HEK293 (cell line): ENCODE measurements at regions not wholly inside any gene's neighbourhood (a gene's known extent, or its start where the extent isn't known, plus 50 kb on each side); places are given as distances from the start of the nearest gene placed in this dataset.

ENCODE experiments used
- CTCF ChIA-PET: fragments of 350-600 bp; formaldehyde crosslinking; extraction: SDS; loops from one replicate; lab custom pipeline; 2021; ENCODE audit warnings: antibody characterized with exemption; lab: Yijun Ruan, JAX
- POLR2A ChIA-PET: fragments of 300-600 bp; formaldehyde crosslinking; extraction: SDS; loops from one replicate; lab custom pipeline; 2020; ENCODE audit warnings: antibody characterized with exemption, inconsistent platforms; lab: Yijun Ruan, JAX
- H3K27ac ChIP-seq: fragments of 200-500 bp; sonication (Bioruptor generic); 2 replicates; pipeline ENCODE4 v1.5.1; 2014; ENCODE audit warnings: low read depth, low read length, control low read depth, inconsistent platforms; ENCODE audit errors: extremely low read depth
- H3K36me3 ChIP-seq, 2 experiments: fragments of 200-500 bp in 1 of 2; sonication (Bioruptor generic) in 1 of 2; 1 replicate in 1 of 2; 2 replicates in 1 of 2; pipeline ENCODE4 v1.5.1; 2014 to 2017; ENCODE audit warnings: inconsistent platforms in 2 of 2, low read length in 2 of 2; ENCODE audit not compliant: control insufficient read depth in 2 of 2, insufficient read depth in 1 of 2
- H3K4me1 ChIP-seq: fragments of 200-500 bp; sonication (Bioruptor generic); 2 replicates; pipeline ENCODE4 v1.5.1; 2014; ENCODE audit warnings: mild to moderate bottlenecking, low read length, inconsistent platforms; ENCODE audit not compliant: control insufficient read depth, insufficient read depth
- H3K4me3 ChIP-seq: 2 replicates; pipeline ENCODE4 v1.5.1; 2011; ENCODE audit warnings: low read depth, mild to moderate bottlenecking, control low read depth, low read length, moderate library complexity
- H3K9me3 ChIP-seq: fragments of 200-500 bp; sonication (Bioruptor generic); 2 replicates; pipeline ENCODE4 v1.5.1; 2014; ENCODE audit warnings: low read depth, low read length, inconsistent platforms; ENCODE audit not compliant: control insufficient read depth, insufficient read depth
- MZF1 ChIP-seq: fragments of 450-650 bp; formaldehyde crosslinking; IDR thresholded peaks from 2 replicates; pipeline ENCODE4 v1.5.1; 2017; ENCODE audit warnings: missing biosample characterization, missing genetic modification characterization, borderline replicate concordance
- SP3 ChIP-seq: fragments of 450-650 bp; formaldehyde crosslinking; IDR thresholded peaks from 2 replicates; pipeline ENCODE4 v1.5.1; 2016; ENCODE audit warnings: missing biosample characterization, missing genetic modification characterization
- ZIC2 ChIP-seq: fragments of 450-650 bp; formaldehyde crosslinking; IDR thresholded peaks from 2 replicates; pipeline ENCODE4 v1.5.1; 2016; ENCODE audit warnings: missing biosample characterization, missing genetic modification characterization
- ZNF2 ChIP-seq: fragments of 450-650 bp; formaldehyde crosslinking; IDR thresholded peaks from 2 replicates; pipeline ENCODE4 v1.5.1; 2016; ENCODE audit warnings: missing biosample characterization, missing genetic modification characterization
- ZNF223 ChIP-seq: fragments of 450-650 bp; formaldehyde crosslinking; IDR thresholded peaks from 2 replicates; pipeline ENCODE4 v1.5.1; 2016; ENCODE audit warnings: missing biosample characterization, missing genetic modification characterization
- ZNF292 ChIP-seq: fragments of 450-650 bp; formaldehyde crosslinking; IDR thresholded peaks from 2 replicates; pipeline ENCODE4 v1.5.1; 2016; ENCODE audit warnings: low read depth, missing biosample characterization, missing genetic modification characterization, borderline replicate concordance
- ZNF354C ChIP-seq: fragments of 450-650 bp; formaldehyde crosslinking; IDR thresholded peaks from 2 replicates; pipeline ENCODE4 v1.5.1; 2016; ENCODE audit warnings: missing biosample characterization, missing genetic modification characterization, low read depth, borderline replicate concordance
- ZNF394 ChIP-seq: fragments of 450-650 bp; formaldehyde crosslinking; IDR thresholded peaks from 2 replicates; pipeline ENCODE4 v1.5.1; 2016; ENCODE audit warnings: missing biosample characterization, missing genetic modification characterization, mild to moderate bottlenecking, moderate library complexity, borderline replicate concordance
- ZNF664 ChIP-seq: fragments of 450-650 bp; formaldehyde crosslinking; IDR thresholded peaks from 2 replicates; pipeline ENCODE4 v1.5.1; 2016; ENCODE audit warnings: missing biosample characterization, missing genetic modification characterization
- ZNF701 ChIP-seq: fragments of 450-650 bp; formaldehyde crosslinking; IDR thresholded peaks from 2 replicates; pipeline ENCODE4 v1.5.1; 2016; ENCODE audit warnings: missing biosample characterization, missing genetic modification characterization
- ZNF792 ChIP-seq: fragments of 450-650 bp; formaldehyde crosslinking; IDR thresholded peaks from 2 replicates; pipeline ENCODE4 v1.5.1; 2016; ENCODE audit warnings: missing biosample characterization, missing genetic modification characterization
- TF ChIP-seq, protein P1 (sequence below): fragments of 450-650 bp; formaldehyde crosslinking; IDR thresholded peaks from 2 replicates; pipeline ENCODE4 v1.5.1; 2016; ENCODE audit warnings: missing biosample characterization, missing genetic modification characterization
- TF ChIP-seq, protein P2 (sequence below): fragments of 450-650 bp; formaldehyde crosslinking; IDR thresholded peaks from 2 replicates; pipeline ENCODE4 v1.5.1; 2016; ENCODE audit warnings: missing biosample characterization, missing genetic modification characterization

DNA sequence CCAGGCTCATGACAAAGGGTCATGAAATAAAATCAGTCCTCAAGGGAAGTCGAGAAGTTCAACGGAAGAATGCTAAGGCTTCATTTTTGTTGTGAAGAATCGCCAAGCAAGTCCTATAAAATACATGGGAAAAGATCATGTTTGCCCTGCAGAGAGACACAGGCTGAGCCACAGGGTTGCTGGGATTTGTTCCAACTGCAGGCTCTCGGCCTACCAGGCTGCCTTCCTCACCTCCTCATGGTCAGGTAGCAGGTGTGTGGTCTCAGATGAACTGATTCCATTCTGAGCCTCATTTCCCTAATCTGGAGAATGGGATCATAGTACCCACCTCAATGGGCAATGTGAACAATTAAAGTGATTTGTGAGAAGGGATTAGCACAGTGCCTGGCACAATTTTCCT, 114.9 kb upstream of the SPATA13 start:
- Histone ChIP-seq H3K36me3 (no peaks in the 10 kb centered on the region), H3K27ac (no peak overlapping the region), H3K9me3 (no peaks in the 10 kb centered on the region), H3K4me1 (no peaks in the 10 kb centered on the region), H3K4me3 (no peak overlapping the region)
- ChIA-PET CTCF (interaction anchor here (0.6 to 1.0 kb wide), 2 partner anchors 173 to 514 kb away, joined by 3 read pairs; no protein-coding TSS in a partner anchor), POLR2A (no interaction called here)
- TF ChIP-seq ZNF2 (tag by site-specific recombination) = no peak
- no peak for TF ChIP-seq ZNF354C
- TF ChIP-seq ZNF792 (tag by site-specific recombination) = no peak
- TF ChIP-seq ZNF223 (tag by site-specific recombination) = no peak
- TF ChIP-seq MZF1 = no peak
- TF ChIP-seq ZNF292 (tag by site-specific recombination) = no peak

DNA sequence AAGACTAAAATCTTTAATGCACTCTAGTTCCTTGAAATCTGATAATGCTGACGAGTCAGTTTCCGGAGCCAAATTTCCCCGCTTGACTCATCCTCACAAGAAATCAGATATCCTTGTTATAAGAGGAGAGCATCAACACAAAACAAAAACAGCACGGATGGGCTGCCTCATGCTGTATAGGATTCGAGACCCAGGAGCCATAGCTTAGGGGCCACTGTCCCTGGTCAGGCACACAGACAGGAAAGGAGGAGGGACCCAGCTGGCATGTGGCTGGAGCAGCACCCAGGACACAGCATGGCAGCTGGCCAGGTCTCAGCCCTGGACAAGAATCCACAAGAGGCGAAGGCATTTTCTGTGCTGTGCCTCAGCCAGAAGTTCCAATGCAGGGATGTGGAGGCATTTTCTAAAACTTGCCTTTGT, 110.2 kb upstream of the SPATA13 start:
- Histone ChIP-seq H3K9me3 (no peaks in the 10 kb centered on the region), H3K4me3 (no peak overlapping the region), H3K27ac (no peak overlapping the region)
- no peak for TF ChIP-seq ZNF664 (tag by site-specific recombination)
- TF ChIP-seq, protein P1, sequence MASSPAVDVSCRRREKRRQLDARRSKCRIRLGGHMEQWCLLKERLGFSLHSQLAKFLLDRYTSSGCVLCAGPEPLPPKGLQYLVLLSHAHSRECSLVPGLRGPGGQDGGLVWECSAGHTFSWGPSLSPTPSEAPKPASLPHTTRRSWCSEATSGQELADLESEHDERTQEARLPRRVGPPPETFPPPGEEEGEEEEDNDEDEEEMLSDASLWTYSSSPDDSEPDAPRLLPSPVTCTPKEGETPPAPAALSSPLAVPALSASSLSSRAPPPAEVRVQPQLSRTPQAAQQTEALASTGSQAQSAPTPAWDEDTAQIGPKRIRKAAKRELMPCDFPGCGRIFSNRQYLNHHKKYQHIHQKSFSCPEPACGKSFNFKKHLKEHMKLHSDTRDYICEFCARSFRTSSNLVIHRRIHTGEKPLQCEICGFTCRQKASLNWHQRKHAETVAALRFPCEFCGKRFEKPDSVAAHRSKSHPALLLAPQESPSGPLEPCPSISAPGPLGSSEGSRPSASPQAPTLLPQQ (tag by site-specific recombination) = no peak
- TF ChIP-seq SP3 (tag by site-specific recombination) = no peak
- TF ChIP-seq ZNF701 (tag by site-specific recombination) = no peak
- TF ChIP-seq, protein P2, sequence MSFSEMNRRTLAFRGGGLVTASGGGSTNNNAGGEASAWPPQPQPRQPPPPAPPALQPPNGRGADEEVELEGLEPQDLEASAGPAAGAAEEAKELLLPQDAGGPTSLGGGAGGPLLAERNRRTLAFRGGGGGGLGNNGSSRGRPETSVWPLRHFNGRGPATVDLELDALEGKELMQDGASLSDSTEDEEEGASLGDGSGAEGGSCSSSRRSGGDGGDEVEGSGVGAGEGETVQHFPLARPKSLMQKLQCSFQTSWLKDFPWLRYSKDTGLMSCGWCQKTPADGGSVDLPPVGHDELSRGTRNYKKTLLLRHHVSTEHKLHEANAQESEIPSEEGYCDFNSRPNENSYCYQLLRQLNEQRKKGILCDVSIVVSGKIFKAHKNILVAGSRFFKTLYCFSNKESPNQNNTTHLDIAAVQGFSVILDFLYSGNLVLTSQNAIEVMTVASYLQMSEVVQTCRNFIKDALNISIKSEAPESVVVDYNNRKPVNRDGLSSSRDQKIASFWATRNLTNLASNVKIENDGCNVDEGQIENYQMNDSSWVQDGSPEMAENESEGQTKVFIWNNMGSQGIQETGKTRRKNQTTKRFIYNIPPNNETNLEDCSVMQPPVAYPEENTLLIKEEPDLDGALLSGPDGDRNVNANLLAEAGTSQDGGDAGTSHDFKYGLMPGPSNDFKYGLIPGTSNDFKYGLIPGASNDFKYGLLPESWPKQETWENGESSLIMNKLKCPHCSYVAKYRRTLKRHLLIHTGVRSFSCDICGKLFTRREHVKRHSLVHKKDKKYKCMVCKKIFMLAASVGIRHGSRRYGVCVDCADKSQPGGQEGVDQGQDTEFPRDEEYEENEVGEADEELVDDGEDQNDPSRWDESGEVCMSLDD (tag by site-specific recombination) = no peak
- TF ChIP-seq, all 188 proteins: peak for 0
- Histone ChIP-seq H3K36me3 (no peaks in the 10 kb centered on the region), H3K4me1 (no peaks in the 10 kb centered on the region)
- POLR2A ChIA-PET = no interaction called here
- CTCF ChIA-PET = no interaction called here

- CTCF ChIA-PET = no interaction called here
- H3K9me3 ChIP-seq = no peaks in the 10 kb centered on the region
- H3K4me3 ChIP-seq = no peak overlapping the region
- no peaks in the 10 kb centered on the region for H3K4me1 ChIP-seq
- no peaks in the 10 kb centered on the region for H3K36me3 ChIP-seq
- no peak for TF ChIP-seq ZNF394 (tag by site-specific recombination)
- TF ChIP-seq ZIC2 (tag by site-specific recombination) = peak; percentile 50
- TF ChIP-seq, all 188 proteins: peak for 1
- no peak overlapping the region for H3K27ac ChIP-seq
- POLR2A ChIA-PET = no interaction called here
Measured at GRCh38 chr13:24050796-24051715, 109.5 kb upstream of the SPATA13 start.
